HepG2 (cell line): ENCODE measurements at regions not wholly inside any gene's neighbourhood (a gene's known extent, or its start where the extent isn't known, plus 50 kb on each side); places are given as distances from the start of the nearest gene placed in this dataset.

Source experiments
- GZF1 ChIP-seq: sonication (generic); formaldehyde crosslinking; IDR thresholded peaks from 2 replicates; pipeline ENCODE4 v1.5.1; 2020; ENCODE audit warnings: mild to moderate bottlenecking, missing genetic modification reagents
- HBP1 ChIP-seq: IDR thresholded peaks from 2 replicates; pipeline ENCODE4 v1.6.1; 2016; ENCODE audit warnings: low read depth, control low read depth
- HMGA1 ChIP-seq: sonication (generic); formaldehyde crosslinking; conservative IDR thresholded peaks from 2 replicates; pipeline ENCODE4 v1.4.0; 2020; ENCODE audit warnings: missing genetic modification reagents
- RNF219 ChIP-seq: sonication (generic); formaldehyde crosslinking; IDR thresholded peaks from 2 replicates; pipeline ENCODE4 v1.5.0; 2020; ENCODE audit warnings: mild to moderate bottlenecking, missing genetic modification reagents
- SP2 ChIP-seq: sonication (generic); formaldehyde crosslinking; IDR thresholded peaks from 2 replicates; pipeline ENCODE4 v1.5.1; 2020; ENCODE audit warnings: mild to moderate bottlenecking, missing genetic modification reagents
- TERF1 ChIP-seq: sonication (generic); formaldehyde crosslinking; IDR thresholded peaks from 2 replicates; pipeline ENCODE4 v1.8.0; 2022; ENCODE audit warnings: mild to moderate bottlenecking, missing genetic modification reagents, moderate library complexity
- UBTF ChIP-seq: sonication (generic); formaldehyde crosslinking; IDR thresholded peaks from 2 replicates; pipeline ENCODE4 v1.4.0; 2020; ENCODE audit warnings: mild to moderate bottlenecking, missing genetic modification reagents
- USF2 ChIP-seq, 2 experiments: sonication (generic) in 1 of 2; formaldehyde crosslinking in 1 of 2; IDR thresholded peaks; 2 replicates each; pipeline versions ENCODE4 v1.5.1 to v1.6.1; 2011 to 2020; ENCODE audit warnings: borderline replicate concordance in 1 of 2, low read depth in 1 of 2, low read length in 1 of 2, mild to moderate bottlenecking in 1 of 2, missing genetic modification reagents in 1 of 2, moderate library complexity in 1 of 2
- ZBTB39 ChIP-seq: sonication (generic); formaldehyde crosslinking; IDR thresholded peaks from 2 replicates; pipeline ENCODE4 v1.5.0; 2020; ENCODE audit warnings: missing genetic modification reagents
- ZNF280D ChIP-seq: sonication (generic); formaldehyde crosslinking; IDR thresholded peaks from 2 replicates; pipeline ENCODE4 v1.5.1; 2020; ENCODE audit warnings: mild to moderate bottlenecking, missing genetic modification reagents
- ZNF570 ChIP-seq: sonication (generic); formaldehyde crosslinking; IDR thresholded peaks from 2 replicates; pipeline ENCODE4 v1.4.0; 2020; ENCODE audit warnings: mild to moderate bottlenecking, missing genetic modification reagents, borderline replicate concordance
- ZNF709 ChIP-seq: sonication (generic); formaldehyde crosslinking; IDR thresholded peaks from 2 replicates; pipeline ENCODE4 v1.5.0; 2020; ENCODE audit warnings: mild to moderate bottlenecking, missing genetic modification reagents

- TF ChIP-seq USF2 (IDR thresholded peaks at IDR 0.05; ENCODE audit: low read depth, low read length) = no peak
- TF ChIP-seq USF2 (CRISPR knock-in tag; IDR thresholded peaks at IDR 0.05; ENCODE audit: borderline replicate concordance) = no peak
- TF ChIP-seq RNF219 (CRISPR knock-in tag) = no peak
- TF ChIP-seq HBP1 (CRISPR knock-in tag) = peak; percentile 41; the same call in 1 of the 2 replicates
- no peak for TF ChIP-seq ZBTB39 (CRISPR knock-in tag)
- TF ChIP-seq ZNF280D = no peak
- TF ChIP-seq HMGA1 (CRISPR knock-in tag) = no peak
- no peak for TF ChIP-seq TERF1
- no peak for TF ChIP-seq ZNF570 (CRISPR knock-in tag)
- TF ChIP-seq GZF1 (CRISPR knock-in tag) = no peak
- TF ChIP-seq ZNF709 = no peak
- no peak for TF ChIP-seq SP2 (CRISPR knock-in tag)
- no peak for TF ChIP-seq UBTF (CRISPR knock-in tag)
Measured at GRCh38 chr10:78756604-78757343, 312.0 kb upstream of the ZMIZ1 start (continued).
